Heart left ventricle (tissue), 16 donors: ENCODE measurements at regions not wholly inside any gene's neighbourhood (a gene's known extent, or its start where the extent isn't known, plus 50 kb on each side); places are given as distances from the start of the nearest gene placed in this dataset.

Source experiments
- ATAC-seq, 4 donors: fragments of 200-7000 bp; cut with Tn5 transposase; one replicate each; pipeline ENCODE4 v1.9.1; 2020 to 2022; ENCODE audit warnings: moderate library complexity in 4 of 4, mild to moderate bottlenecking in 3 of 4, moderate number of reproducible peaks in 1 of 4
- DNase-seq, 5 donors: peaks; one replicate each; pipeline ENCODE4 v3.0.0-alpha.2; 2020
- H3K27ac ChIP-seq, 12 donors: fragments of 200-600 bp; sonication (generic) in 4 of 12; one replicate each; pipeline versions ENCODE4 v1.5.0 to v1.8.0; 2016 to 2022; ENCODE audit warnings: mild to moderate bottlenecking in 2 of 12
- H3K27me3 ChIP-seq, 9 donors: fragments of 200-600 bp; sonication (generic) in 2 of 9; one replicate each; pipeline versions ENCODE4 v1.5.1 to v1.8.0; 2016 to 2022; ENCODE audit warnings: mild to moderate bottlenecking in 3 of 9
- H3K36me3 ChIP-seq, 9 donors: fragments of 200-600 bp; sonication (generic) in 2 of 9; one replicate each; pipeline versions ENCODE4 v1.5.0 to v1.8.0; 2018 to 2022; ENCODE audit warnings: mild to moderate bottlenecking in 2 of 9
- H3K4me1 ChIP-seq, 12 donors: fragments of 200-600 bp; sonication (generic) in 4 of 12; one replicate each; pipeline versions ENCODE4 v1.5.0 to v1.8.0; 2016 to 2022; ENCODE audit warnings: mild to moderate bottlenecking in 3 of 12
- H3K4me3 ChIP-seq, 12 donors: fragments of 200-600 bp; sonication (generic) in 4 of 12; one replicate each; pipeline versions ENCODE4 v1.5.0 to v1.8.0; 2017 to 2022; ENCODE audit warnings: mild to moderate bottlenecking in 9 of 12, moderate library complexity in 4 of 12
- H3K9me3 ChIP-seq, 12 donors: fragments of 200-600 bp; sonication (generic) in 4 of 12; one replicate each; pipeline versions ENCODE4 v1.5.0 to v1.8.0; 2016 to 2022; ENCODE audit warnings: mild to moderate bottlenecking in 1 of 12
- POLR2A ChIP-seq, 2 donors: fragments of 450-650 bp; IDR thresholded peaks; one replicate each; pipeline ENCODE4 v1.6.1; 2017; ENCODE audit warnings: antibody characterized with exemption in 2 of 2, mild to moderate bottlenecking in 2 of 2, moderate library complexity in 2 of 2
- WGBS, 4 donors: extraction: QIAGEN DNeasy Blood & Tissue Kit in 2 of 4; methylation state at CpG; one replicate each; pipeline versions ENCODE4 v1.1.5 to v1.1.7; 2013 to 2018; 5-methylcytosine and 5-hydroxymethylcytosine counted together
- intact Hi-C, 10 donors: fragments of 100-400 bp; cut with DNase I; formaldehyde crosslinking; loops; one replicate each; pipeline versions ENCODE4 v1.11.1 to v1.14.2; 2022
- TF ChIP-seq, protein P1 (sequence below), 12 donors: fragments of 200-600 bp; sonication (generic) in 4 of 12; IDR thresholded peaks; one replicate each; pipeline versions ENCODE4 v1.5.0 to v1.8.0; 2018 to 2022; ENCODE audit warnings: antibody characterized with exemption in 12 of 12, mild to moderate bottlenecking in 5 of 12
- donor health status: ischemic (EF 13 %, LVEDD 7.1; RV severe dilation, severe dysfunction).
- donor health status: healthy with polysubstance abuse.
- donor health status: DM: no; HTN: yes; CAD: no.
- donor health status: DM: no; HTN: no; CAD: no.
- donor health status: ischemic (EF 25% LVEDD 6.9; RV normal size, moderate dysfunction).
- donor health status: ischemic (EF 25% LVEDD 5.7; RV mildly dilated, moderate dysfunction).
- donor health status: healthy.
- donor health status: DM: yes; HTN: yes; CAD: no.
- donor health status: ischemic (EF 35%, LVEDD 5.7; RV mildly dilated, moderate dysfunction).
- donor health status: nonischemic (EF 11% LVEDD 7.7; RV severe dilation, severe dysfunction).
- donor health status: DM: yes; HTN: yes; CAD: no.
- donor health status: PGD.
- donor health status: ischemic (EF 29% LVEDD 5.4; RV normal size, mild dysfunction).
- donor health status: nonischemic (EF 23%, LVEDD 6.1; RV moderate dilation, normal function).

- 64 to 79% (median 75%) methylated on average over 4 of the region's 4 CpGs for WGBS, 4 donors
- H3K27ac ChIP-seq = peak overlapping the region in 3 of 12 donors; percentile 1 to 36 (median 32)
- H3K4me1 ChIP-seq = peaks cover 0 to 14% (median 0%) of the 10 kb centered on the region in 12 donors
- H3K27me3 ChIP-seq = no peaks in the 10 kb centered on the region
- intact Hi-C loops = no loop called here
- DNase-seq = no peak
- no peak for ATAC-seq
- no peaks in the 10 kb centered on the region for H3K36me3 ChIP-seq
- no peak overlapping the region for H3K4me3 ChIP-seq
- TF ChIP-seq POLR2A (IDR thresholded peaks at IDR 0.05) = no peak
- TF ChIP-seq, protein P1, sequence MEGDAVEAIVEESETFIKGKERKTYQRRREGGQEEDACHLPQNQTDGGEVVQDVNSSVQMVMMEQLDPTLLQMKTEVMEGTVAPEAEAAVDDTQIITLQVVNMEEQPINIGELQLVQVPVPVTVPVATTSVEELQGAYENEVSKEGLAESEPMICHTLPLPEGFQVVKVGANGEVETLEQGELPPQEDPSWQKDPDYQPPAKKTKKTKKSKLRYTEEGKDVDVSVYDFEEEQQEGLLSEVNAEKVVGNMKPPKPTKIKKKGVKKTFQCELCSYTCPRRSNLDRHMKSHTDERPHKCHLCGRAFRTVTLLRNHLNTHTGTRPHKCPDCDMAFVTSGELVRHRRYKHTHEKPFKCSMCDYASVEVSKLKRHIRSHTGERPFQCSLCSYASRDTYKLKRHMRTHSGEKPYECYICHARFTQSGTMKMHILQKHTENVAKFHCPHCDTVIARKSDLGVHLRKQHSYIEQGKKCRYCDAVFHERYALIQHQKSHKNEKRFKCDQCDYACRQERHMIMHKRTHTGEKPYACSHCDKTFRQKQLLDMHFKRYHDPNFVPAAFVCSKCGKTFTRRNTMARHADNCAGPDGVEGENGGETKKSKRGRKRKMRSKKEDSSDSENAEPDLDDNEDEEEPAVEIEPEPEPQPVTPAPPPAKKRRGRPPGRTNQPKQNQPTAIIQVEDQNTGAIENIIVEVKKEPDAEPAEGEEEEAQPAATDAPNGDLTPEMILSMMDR (IDR thresholded peaks at IDR 0.05) = no peak
- H3K9me3 ChIP-seq = peaks cover 0 to 2% (median 0%) of the 10 kb centered on the region in 12 donors
Observed at GRCh38 chr6:113103634-113104361, 753.3 kb upstream of the MARCKS start.

DNA sequence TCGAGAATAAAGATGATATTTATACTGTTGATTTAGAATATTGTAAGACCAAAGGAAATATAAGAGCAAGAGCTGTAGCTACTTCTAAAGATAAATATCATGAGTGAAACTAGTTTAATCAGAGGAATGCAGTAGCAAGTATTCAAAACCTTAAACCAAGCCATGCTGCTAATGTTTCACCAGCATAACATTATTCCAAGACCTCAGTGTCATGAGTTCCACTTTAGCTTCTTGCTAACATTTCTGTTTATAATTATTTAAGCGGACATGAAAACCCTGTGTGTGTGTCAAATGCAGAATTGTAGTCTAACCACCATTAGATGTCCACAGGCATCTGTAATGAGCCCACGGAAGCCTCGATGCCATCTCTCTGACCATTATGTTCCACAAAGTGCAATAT is 752.6 kb upstream of the MARCKS start:
- peaks cover 0 to 7% (median 0%) of the 10 kb centered on the region in 12 donors for H3K9me3 ChIP-seq
- H3K27me3 ChIP-seq = no peaks in the 10 kb centered on the region
- no peak for ATAC-seq
- H3K4me3 ChIP-seq = no peak overlapping the region
- 72 to 85% (median 72%) methylated on average over 4 of the region's 4 CpGs for WGBS, 4 donors
- intact Hi-C loops = no loop called here
- TF ChIP-seq, protein P1 (IDR thresholded peaks at IDR 0.05) = no peak
- TF ChIP-seq POLR2A (IDR thresholded peaks at IDR 0.05) = no peak
- H3K27ac ChIP-seq = no peak overlapping the region
- no peaks in the 10 kb centered on the region for H3K36me3 ChIP-seq
- peaks cover 0 to 14% (median 0%) of the 10 kb centered on the region in 12 donors for H3K4me1 ChIP-seq
- DNase-seq = no peak

- Histone ChIP-seq H3K36me3 (no peaks in the 10 kb centered on the region), H3K4me3 (no peak overlapping the region), H3K9me3 (peaks cover 0 to 7% (median 0%) of the 10 kb centered on the region in 12 donors), H3K27ac (no peak overlapping the region), H3K27me3 (no peaks in the 10 kb centered on the region), H3K4me1 (peaks cover 0 to 14% (median 0%) of the 10 kb centered on the region in 12 donors)
- TF ChIP-seq, protein P1 (IDR thresholded peaks at IDR 0.05) = no peak
- TF ChIP-seq POLR2A (IDR thresholded peaks at IDR 0.05) = no peak
- ATAC-seq (no peak), DNase-seq (no peak)
- intact Hi-C loops = no loop called here
- WGBS, 4 donors = 93 to 96% (median 93%) methylated on average over 3 of the region's 3 CpGs
Observed at GRCh38 chr6:113104951-113105350, 752.2 kb upstream of the MARCKS start.

GRCh38 chr6:113110211-113110610 is 746.9 kb upstream of the MARCKS start:
- no peak for DNase-seq
- TF ChIP-seq POLR2A (IDR thresholded peaks at IDR 0.05) = no peak
- TF ChIP-seq, protein P1 (IDR thresholded peaks at IDR 0.05) = no peak
- no peaks in the 10 kb centered on the region for H3K4me1 ChIP-seq

More at GRCh38 chr6:113110211-113110610, 746.9 kb upstream of the MARCKS start:
- intact Hi-C loops = no loop called here
- Histone ChIP-seq H3K27me3 (no peaks in the 10 kb centered on the region), H3K27ac (no peak overlapping the region), H3K9me3 (peaks cover 0 to 7% (median 0%) of the 10 kb centered on the region in 12 donors), H3K36me3 (no peaks in the 10 kb centered on the region), H3K4me3 (no peak overlapping the region)
- whole genome bisulfite sequencing, 4 donors = 81 to 90% (median 86%) methylated on average over 1 of the region's 1 CpG
- ATAC-seq = no peak
